Activated effector memory CD4-positive, alpha-beta T cell treated with anti-CD3 and anti-CD28 coated beads, Interleukin-2, amount 50 U/mL, for 16 hours (primary cell): ENCODE measurements at regions not wholly inside any gene's neighbourhood (a gene's known extent, or its start where the extent isn't known, plus 50 kb on each side); places are given as distances from the start of the nearest gene placed in this dataset.
A peak's percentile ranks its signal among the peaks of the same experiment; 100 is the strongest.
"Not testable (repeated sequence)": the region's sequence is repeated elsewhere in the genome, so short reads cannot be mapped to it uniquely, and the experiment has no call there.

ENCODE experiments used
- DNase-seq: peaks from one replicate; pipeline ENCODE4 v3.0.0-alpha.2; 2020

GRCh38 chr5:142402752-142403318 lies 78.0 kb upstream of the SPRY4 start:
- no peak for DNase-seq

GRCh38 chr5:142400415-142400814 lies 75.6 kb upstream of the SPRY4 start:
- no peak for DNase-seq

- no peak for DNase-seq
Measured at GRCh38 chr5:142399891-142400290, 75.1 kb upstream of the SPRY4 start.

- no peak for DNase-seq
Measured at GRCh38 chr5:142398730-142399055, 73.9 kb upstream of the SPRY4 start.

GRCh38 chr5:142398011-142398729 lies 73.3 kb upstream of the SPRY4 start:
- not testable (repeated sequence) for DNase-seq

GRCh38 chr5:142397178-142397577 lies 72.4 kb upstream of the SPRY4 start:
- DNase-seq = no peak

GRCh38 chr5:142396436-142397038 lies 71.7 kb upstream of the SPRY4 start:
- no peak for DNase-seq

GRCh38 chr5:142395334-142395733 lies 70.5 kb upstream of the SPRY4 start:
- DNase-seq = peak; percentile 14

GRCh38 chr5:142391058-142391845 lies 66.4 kb upstream of the SPRY4 start:
- no peak for DNase-seq

GRCh38 chr5:142390334-142390733 lies 65.5 kb upstream of the SPRY4 start:
- no peak for DNase-seq

GRCh38 chr5:142388696-142389095 lies 63.9 kb upstream of the SPRY4 start:
- no peak for DNase-seq

- no peak for DNase-seq
Measured at GRCh38 chr5:142387024-142387682, 62.3 kb upstream of the SPRY4 start.

GRCh38 chr5:142386137-142387023 lies 61.6 kb upstream of the SPRY4 start:
- no peak for DNase-seq

- no peak for DNase-seq
Measured at GRCh38 chr5:142385194-142385593, 60.4 kb upstream of the SPRY4 start.

GRCh38 chr5:142384014-142384413 lies 59.2 kb upstream of the SPRY4 start:
- no peak for DNase-seq

GRCh38 chr5:142382186-142382585 lies 57.4 kb upstream of the SPRY4 start:
- DNase-seq = no peak

- no peak for DNase-seq
Measured at GRCh38 chr5:142378737-142379634, 54.2 kb upstream of the SPRY4 start.

GRCh38 chr5:142375944-142376411 lies 51.2 kb upstream of the SPRY4 start:
- DNase-seq = no peak
